ENCODE measurements at regions not wholly inside any gene's neighbourhood (a gene's known extent, or its start where the extent isn't known, plus 50 kb on each side); places are given as distances from the start of the nearest gene placed in this dataset.

DNA sequence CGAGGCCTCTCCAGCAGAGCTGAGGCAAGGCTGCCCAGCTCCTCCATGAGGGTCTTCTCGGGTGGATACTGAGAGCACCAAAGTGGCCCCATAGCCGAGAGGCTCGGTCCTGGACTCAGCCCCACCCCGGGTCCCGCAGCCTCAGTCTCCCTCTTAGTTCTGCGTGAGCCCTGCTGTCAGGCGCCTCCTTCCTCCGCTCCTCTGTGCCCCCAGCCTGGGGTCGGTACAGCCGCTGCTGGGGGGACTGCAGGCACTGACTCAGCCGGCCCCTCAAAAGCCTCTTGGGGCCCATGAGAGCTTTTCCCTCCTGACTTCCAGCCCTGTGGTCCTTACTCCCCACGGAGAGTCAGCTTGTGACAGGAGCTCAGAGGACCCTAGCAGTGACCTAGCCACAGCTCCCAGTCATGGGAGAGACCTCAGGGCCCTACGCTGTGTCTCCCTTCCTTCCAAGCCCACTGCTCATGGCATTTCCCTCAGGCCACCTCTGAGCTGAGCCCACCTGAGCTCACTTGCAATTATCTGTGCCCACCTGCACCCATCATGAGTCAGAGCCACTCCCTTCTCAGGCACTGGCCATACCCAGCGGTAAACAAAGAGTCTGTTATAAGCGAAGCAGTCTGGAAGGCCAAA is 295.0 kb upstream of the RTL1 start:
- no peak for DNase-seq (ENCODE audit: low read depth in 2 of 3, low spot score in 2 of 3)

DNA sequence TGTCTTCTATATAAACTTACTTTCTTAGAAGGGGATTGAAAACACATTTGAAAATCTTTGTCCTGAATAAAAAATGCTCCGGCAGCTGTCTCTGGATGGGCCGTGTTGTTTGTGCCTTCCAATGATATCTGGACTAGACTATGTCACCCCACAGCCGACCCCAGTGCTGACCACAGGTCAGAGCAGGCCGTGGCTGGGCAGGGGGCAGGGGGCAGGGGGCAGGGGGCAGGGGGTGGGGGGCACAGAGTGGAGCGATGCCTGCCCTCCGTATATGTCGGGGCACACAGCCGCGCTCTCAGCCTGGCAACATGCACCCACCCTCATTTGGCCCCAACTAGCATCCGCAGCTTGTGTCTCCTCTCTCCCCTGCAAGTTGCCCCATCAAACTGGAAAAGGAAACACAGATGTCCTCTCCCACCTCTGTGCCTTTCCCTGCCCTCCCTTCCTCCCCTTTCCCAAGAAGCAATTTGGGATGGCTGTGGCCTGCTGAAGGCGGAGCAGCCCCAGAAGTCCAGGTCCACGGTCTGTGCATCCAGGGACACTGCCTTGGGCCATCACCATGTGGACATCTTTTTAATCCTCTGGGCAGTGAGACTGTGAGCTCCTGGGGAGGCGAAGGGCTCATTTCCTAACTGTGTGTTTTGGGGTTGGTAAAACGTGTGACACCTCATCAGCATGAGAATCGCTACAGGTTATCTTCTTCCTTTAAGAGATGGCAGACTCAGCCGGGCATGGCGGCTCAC is 295.7 kb upstream of the RTL1 start:
- DNase-seq (ENCODE audit: low read depth in 2 of 3, low spot score in 2 of 3), result no peak

DNA sequence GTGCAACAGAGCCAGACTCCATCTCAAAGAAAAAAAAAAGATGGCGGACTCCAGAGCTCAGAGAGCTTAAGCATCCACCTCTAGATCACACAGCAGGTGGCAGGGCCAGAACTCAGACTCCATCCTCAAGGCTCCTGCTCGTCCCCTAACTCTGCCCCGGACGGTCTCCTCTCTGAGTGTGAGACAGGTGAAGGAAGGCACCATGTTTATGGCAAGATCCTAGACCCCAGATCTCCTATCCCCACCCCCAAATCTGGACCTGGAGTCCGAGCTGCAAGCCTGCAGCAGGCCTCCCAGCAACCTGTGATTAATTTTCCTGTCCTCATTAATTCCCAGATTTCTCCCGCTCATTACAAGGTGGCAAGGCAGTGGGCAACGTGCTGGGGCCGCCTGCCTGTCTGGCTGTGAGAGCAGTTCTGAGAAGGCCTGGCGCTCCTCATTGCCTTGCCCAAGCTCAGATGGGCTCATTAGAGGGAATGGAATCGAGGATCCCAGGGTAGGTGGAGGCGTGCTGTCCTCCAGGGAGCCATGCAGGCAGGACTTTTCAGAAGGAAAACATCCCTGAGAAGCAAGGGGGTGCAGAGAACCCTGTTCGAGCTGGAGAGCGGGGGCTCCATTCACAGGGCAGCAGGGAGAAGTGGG is 296.6 kb upstream of the RTL1 start:
- no peak for DNase-seq (ENCODE audit: low read depth in 2 of 3, low spot score in 2 of 3)

DNA sequence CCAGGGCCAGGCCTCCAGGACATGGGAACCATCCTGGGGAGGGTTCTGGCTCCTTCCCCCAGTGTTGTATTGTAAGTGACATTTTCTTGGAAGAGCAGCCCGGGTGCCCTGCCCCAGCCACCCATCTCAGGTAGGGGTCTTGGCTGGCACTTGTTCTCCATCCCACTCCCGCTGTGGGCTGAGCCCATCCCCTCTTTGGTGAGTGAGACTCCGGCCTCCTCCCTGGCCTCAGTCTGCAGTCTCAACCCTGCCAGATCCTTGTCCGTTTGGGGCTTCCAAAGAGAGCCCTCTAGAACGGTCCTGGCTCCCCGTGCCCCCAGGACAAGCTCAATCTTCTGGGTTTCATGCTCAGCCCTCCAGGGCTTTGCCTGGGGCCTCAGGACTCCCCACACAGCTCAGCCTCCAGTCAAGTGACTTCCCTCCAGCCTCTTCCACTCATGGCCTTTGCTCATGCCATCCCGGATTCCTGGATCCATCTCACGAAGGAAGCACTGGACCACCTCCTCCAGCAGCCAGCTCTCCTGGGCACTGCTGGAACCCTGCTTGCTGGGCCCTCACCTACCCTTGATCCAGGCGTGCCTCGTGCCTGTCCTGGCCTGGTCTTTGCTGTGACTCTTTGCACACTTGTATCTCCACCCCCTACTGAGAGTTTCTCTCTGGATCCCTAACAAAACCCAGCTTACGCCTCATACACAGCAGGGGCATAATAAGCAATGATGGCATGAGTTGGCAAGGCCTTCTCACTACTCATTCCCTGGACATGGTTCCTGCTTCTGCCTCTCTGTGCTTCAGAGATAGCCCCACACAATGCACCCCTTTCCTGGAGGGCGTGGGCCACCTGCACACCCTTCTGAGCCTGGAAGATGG is 297.4 kb upstream of the RTL1 start:
- DNase-seq (ENCODE audit: low read depth in 2 of 3, low spot score in 2 of 3), result no peak

DNA sequence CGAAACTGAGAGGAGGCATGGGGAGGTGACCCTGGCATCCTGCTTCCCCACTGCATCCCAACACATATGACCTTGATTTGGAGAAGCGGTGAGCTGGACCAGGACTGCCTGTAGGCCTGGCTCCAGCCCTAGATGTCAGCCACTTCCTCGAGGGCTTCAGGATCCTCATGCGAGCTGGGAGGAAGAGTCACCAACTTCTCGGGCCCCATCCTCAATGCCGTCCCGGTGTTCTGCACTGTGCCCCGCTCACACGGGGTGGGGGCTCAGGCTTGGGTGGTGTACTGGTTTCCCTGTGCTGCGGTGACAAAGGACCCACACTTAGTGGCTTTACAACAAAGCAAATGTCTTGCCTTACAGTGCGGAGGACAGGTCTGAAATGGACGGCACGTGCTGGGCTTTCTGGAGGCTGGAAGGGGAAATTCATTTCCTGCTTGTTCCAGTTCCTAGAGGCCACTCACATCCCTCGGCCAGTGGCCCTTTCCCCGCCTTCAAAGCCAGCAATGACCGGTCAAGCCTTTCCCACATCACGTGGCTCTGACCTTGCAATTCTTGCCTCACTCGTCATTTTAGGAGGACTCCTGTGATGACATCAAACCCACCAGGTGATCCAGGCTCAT is 298.1 kb upstream of the RTL1 start:
- DNase-seq (ENCODE audit: low read depth in 2 of 3, low spot score in 2 of 3), result no peak

DNA sequence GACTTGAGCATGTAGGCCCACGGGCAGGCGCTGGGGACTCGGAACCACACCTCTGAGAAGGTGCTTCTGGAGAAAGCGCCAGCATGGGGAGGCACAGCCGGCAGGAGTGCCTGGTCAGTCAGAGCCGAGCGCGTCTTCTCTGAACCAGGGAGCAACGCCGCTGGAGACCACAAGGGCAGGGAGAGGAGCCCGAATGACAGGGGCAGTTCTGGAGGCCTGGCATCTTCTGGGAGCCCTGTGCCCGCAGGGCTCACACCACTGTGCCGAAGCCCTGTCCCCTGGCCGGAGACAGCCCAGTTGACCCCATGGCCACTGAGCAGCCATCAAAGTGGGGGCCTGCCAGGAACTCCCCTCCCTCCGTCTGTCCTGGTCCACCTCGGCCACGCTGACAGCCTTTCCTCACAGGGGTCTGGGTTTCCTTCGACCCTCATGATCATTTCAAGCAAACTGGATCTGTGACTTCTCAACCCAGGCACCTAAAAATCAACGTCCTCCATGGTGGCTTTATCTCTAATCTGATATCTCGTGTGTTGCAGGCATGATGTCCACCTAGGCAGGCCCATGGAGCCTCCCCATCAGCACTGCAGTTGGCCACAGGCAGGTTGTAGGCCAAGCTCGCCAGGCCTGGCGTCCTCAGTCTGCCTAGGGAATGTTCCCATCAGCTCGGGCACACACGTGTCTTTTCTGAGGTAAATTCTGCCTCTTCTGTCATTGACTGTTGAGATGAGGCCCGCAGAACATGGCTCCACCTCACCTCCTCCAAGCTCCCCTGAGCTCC is 299.3 kb upstream of the RTL1 start:
- DNase-seq (ENCODE audit: low read depth in 2 of 3, low spot score in 2 of 3), result no peak

DNA sequence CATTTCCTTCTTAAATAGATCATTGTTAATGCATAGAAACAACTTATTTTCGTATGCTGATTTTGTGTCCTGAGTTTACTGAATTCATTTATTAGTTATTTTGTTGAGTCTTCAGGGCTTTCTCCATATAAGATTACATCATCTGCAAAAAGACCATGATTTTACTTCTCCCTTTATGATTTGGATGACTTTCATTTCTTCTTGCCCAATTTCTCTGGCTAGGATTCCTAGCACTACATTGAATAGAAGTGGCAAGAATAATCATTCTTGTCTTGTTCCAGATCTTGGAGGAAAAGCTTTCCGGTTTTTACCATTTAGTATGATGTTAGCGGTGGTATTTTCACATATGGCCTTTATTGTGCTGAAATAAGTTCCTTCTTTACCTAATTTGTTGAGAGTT is 303.0 kb upstream of the RTL1 start:
- DNase-seq (ENCODE audit: low read depth in 2 of 3, low spot score in 2 of 3), result no peak

DNA sequence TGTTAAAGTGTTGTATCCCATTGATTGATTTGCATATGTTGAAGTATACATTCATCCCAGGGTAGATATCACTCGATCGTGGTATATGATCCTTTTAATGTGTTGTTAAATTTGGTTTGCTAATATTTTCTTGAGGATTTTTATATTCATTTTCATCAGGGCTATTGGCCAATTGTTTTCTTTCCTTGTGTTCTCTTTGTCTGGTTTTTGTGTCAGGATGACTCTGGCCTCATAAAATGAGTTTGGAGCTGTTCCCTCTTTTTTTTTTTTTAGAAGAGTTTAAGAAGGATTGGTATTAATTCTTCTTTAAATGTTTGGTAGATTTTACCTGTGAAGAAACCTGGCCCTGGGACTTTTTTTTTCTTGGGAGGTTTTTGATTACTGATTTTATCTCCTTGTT is 303.5 kb upstream of the RTL1 start:
- DNase-seq (ENCODE audit: low read depth in 2 of 3, low spot score in 2 of 3), result no peak

DNA sequence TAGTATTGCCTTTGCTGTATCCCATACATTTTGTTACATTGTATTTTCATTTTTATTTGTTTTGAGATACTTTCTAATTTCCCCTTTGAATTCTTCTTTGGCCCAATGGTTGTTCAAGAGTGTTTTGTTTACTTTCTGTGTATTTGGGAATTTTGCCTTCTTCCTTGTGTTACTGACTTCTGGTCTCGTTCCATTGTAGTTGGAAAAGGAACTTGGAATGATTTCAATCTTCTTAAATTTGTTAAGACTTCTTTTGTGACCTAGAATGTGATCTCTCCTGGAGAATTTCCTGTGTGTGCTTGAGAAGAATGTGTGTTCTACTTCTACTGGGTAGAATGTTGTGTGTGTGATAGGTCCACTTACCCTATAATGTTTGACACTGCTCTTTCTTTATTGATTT is 304.4 kb upstream of the RTL1 start:
- DNase-seq (ENCODE audit: low read depth in 2 of 3, low spot score in 2 of 3), result no peak

DNA sequence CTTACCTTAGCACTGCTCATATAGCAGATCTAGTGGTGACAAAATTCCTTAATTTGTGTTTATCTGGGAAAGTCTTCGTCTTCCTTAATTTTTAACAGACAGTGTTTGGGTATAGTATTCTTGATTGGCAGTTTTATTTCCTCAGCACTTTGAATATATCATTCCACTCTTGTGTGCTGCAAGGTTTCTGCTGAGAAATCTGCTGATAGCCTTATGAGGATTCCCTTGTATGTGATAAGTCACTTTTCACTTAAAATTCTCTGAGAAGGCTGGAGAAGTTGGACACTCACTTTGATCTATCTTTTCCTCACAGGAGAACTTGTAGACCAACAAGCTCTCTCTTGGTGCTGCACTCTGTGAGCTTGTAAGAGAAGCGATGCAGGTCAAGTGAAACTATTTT is 306.1 kb upstream of the RTL1 start:
- no peak for DNase-seq (ENCODE audit: low read depth in 2 of 3, low spot score in 2 of 3)

DNA sequence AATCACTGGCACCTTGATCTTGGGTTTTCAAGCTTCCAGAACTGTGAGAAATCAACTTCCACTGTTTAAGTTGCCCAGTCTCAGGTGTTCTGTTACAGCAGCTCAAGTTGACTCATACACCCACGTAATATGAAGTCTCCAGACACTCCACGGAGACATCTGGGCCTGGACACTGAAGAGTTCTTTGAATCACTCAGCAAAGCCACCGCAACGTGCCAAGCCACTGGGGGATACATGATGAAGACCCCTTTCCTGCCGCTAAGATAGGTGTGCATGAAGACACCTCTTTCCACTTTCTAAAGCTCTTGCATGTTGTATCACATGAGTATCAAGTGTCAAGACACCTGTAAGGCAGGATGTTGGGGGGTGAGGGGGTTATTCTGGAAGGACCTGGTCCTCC is 311.7 kb upstream of the RTL1 start:
- DNase-seq (ENCODE audit: low read depth in 2 of 3, low spot score in 2 of 3), result no peak

DNA sequence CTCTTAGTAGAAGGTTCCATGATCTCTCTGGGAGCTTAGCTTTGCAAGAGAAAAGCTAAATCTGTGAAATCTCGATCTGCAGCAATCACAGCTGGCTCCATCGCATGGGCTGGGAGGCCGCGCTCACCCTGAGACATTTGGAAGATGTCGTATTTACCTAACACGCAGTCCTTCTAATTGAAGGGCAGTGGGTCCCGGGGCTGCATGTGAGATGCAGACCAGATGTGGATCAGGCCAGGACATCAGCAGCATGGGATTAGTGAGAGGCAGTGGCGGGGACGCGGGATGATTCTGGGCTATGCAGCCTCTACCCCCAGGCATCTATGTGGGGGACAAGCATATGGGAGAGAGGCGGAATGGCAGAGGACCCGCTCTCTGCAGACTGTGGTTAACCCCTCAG is 312.4 kb upstream of the RTL1 start:
- no peak for DNase-seq (ENCODE audit: low read depth in 2 of 3, low spot score in 2 of 3)

DNA sequence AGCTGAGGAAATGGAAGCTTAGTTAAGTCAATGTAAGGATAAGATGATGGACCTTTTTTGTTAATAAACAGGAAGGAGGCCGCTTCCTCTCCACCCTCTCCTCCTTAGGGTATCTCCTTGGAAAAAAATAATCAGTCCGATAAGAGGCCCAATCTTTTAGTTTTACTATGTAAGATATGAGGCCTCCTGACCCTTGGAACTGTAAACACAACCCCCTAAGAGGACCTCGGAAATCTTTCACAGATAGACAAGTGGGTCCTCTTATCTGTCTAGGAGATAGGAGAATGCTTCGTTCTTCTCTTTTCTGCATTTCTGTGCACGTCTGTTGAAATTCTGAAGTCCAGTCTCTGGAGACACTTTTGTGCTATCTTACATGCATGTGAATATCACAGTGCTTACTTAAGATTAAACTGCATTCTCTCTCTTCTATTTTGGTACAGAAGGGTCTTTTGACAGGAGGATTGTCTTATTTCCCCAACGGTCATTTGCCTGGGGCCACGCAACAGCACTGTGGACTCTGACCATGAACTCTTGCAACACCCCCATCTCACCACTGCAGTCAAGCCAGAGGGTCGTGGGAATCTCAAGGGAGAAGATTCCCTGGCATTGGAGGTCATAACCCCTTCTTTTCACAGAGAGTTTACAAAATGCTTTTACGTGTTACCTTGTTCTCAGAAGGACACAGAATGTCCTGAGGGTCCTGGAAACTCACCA is 313.0 kb upstream of the RTL1 start:
- no peak for DNase-seq (ENCODE audit: low read depth in 2 of 3, low spot score in 2 of 3)

DNA sequence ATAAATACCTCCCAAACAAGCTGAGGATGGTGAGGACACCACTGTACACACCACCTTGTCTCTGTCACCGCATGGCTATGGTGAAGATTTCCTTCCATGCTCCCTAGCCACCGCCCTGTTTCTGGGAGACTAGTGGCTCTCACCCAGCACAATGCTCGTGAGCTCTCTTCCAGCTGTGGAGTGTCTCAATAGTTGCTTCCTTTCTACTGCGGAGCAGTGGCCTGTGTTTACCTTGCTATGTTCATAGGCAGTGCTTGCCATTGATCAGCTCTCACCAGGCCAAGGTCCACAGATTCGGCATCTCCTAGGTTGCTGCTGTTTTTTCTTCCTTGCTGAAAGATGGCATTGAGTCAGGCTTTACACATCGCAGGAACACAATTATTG is 313.6 kb upstream of the RTL1 start:
- DNase-seq (ENCODE audit: low read depth in 2 of 3, low spot score in 2 of 3), result no peak

DNA sequence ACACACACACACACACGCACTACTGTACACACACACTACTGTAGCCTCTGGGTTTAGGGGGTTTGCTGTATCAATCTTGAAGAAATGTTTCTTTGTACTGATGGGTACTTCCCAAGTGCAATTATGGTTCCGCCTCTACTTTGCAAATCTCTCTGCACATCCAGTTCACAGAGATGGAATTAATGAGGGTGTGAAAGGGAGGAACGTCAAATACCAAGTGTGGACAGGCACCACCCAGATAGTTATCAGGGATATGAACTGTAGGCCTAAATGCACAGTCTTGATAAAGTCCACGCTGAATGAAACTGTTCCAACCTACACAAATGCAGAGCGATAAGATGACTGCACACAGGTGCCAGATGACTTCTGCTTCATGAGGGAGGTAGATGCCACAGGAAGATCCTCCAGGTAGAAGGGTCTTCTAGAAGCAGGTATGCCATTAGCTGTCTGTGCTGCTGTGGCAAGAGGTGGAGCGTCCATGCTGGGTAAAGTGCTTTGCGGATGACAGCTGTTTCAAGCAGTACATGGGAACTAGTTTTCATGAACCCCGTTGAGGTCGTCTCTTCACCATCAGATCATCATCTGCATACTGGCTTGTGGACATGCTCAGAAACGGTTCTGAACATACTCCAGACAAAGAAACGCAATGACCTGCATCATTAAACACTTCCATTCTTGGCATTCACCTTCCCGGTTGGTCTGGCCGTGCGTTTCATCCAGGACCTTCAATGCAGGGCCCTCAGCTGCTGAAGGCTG is 314.3 kb upstream of the RTL1 start:
- DNase-seq (ENCODE audit: low read depth in 2 of 3, low spot score in 2 of 3), result no peak

DNA sequence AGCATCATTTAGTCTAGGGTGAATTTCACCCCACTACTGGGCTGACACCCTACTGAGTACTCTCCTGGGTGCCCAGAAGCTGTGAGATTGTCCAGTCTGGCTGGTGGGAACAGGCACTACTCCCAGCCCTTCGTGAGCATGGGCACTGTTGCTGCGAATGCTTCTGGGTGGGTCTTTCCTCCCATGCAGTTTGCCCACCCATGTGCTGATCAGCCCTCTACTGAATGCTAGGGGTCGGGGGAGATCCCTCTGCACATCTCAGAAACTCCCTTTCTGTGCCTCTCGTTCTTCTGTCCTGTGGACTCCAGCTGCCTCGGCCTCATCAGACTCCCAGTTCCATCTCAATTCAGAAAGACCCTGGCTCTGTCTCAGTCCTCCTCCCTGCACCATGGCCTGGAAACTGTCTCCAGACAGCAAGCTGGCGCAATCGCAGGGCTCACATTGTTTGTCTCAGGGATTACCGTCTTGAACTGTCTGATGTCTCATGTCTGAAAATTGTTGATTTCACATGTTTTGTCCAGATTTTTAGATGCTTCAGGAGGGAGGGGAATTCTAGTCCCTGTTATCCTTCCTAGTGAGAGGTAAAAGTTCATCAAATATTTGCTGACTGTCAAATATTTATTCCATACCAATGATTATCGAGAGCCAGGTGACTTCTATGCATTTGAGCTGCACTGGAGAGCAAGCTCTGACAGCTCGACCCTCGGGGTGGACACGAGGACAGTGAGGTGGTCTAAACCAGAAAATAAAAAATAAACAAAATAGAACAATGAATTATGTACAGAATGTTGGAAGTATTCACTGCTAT is 316.6 kb upstream of the RTL1 start:
- no peak for DNase-seq (ENCODE audit: low read depth in 2 of 3, low spot score in 2 of 3)

DNA sequence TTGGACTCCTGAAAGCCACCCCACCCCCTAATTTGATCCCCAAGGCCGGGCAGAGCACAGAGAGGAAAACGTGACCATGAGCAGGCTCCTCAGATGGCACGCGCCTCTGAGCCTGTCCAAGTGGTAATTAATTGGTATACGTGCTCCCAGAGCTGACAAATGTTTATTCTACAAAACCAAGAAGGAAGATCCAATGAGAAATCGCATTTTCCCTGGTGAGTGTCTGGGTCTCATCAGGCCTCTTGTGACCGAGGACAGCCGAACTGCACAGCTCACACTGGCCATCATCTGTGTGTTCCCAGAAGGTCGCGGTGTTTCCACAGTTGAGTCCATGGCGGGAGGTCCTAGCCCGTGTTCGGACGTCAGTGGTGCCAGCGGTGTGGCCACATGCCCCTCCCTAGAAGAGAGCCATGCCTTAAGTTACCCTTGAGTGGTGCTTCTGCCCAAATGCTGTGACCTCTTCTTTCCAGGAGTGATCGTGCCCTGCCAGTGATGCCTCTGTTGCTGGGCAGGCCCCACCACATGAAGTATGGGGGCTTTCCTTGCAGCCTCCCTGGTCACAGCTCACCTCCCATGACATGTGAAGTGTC is 317.5 kb upstream of the RTL1 start:
- no peak for DNase-seq (ENCODE audit: low read depth in 2 of 3, low spot score in 2 of 3)
